H1 (cell line): ENCODE measurements at regions not wholly inside any gene's neighbourhood (a gene's known extent, or its start where the extent isn't known, plus 50 kb on each side); places are given as distances from the start of the nearest gene placed in this dataset.
"Not testable (repeated sequence)": the region's sequence is repeated elsewhere in the genome, so short reads cannot be mapped to it uniquely, and the experiment has no call there.

Source experiments
- CTCF ChIA-PET: fragments of 300-600 bp; sonication (Branson Sonifier 250); formaldehyde crosslinking; loops from one replicate; lab custom pipeline; 2021; ENCODE audit not compliant: partially characterized antibody; lab: Charles Lee
- POLR2A ChIA-PET: fragments of 300-600 bp; sonication (Branson Sonifier 250); formaldehyde crosslinking; loops from one replicate; lab custom pipeline; 2021; ENCODE audit warnings: inconsistent platforms; ENCODE audit not compliant: partially characterized antibody; lab: Charles Lee
- DNase-seq, 2 experiments: peaks; one replicate each; pipeline versions ENCODE4 v3.0.0 to v3.0.0-alpha.2; 2010 to 2022; ENCODE audit warnings: low spot score in 2 of 2, low read depth in 1 of 2, mixed read lengths in 1 of 2
- FAIRE-seq: peaks from 2 replicates; lab custom pipeline; 2011; peaks lifted over from hg19 to GRCh38; lab: Jason Lieb, UNC
- H2AFZ ChIP-seq: 2 replicates; pipeline ENCODE4 v1.8.1; 2012; ENCODE audit warnings: low read length, inconsistent platforms
- H2AK5ac ChIP-seq: 2 replicates; pipeline ENCODE4 v1.6.1; 2013; ENCODE audit warnings: low read depth, low read length
- H2BK120ac ChIP-seq: replicated peaks from 2 replicates; pipeline ENCODE3; 2013; ENCODE audit warnings: low read depth, low read length, inconsistent platforms
- H2BK12ac ChIP-seq: 2 replicates; pipeline ENCODE4 v1.6.1; 2013; ENCODE audit warnings: low read depth, low read length
- H2BK15ac ChIP-seq: 2 replicates; pipeline ENCODE4 v1.6.1; 2013; ENCODE audit warnings: low read length
- H2BK20ac ChIP-seq: 2 replicates; pipeline ENCODE4 v1.6.1; 2013; ENCODE audit warnings: low read length
- H2BK5ac ChIP-seq: 2 replicates; pipeline ENCODE4 v1.6.1; 2013; ENCODE audit warnings: low read depth, low read length
- H3K14ac ChIP-seq: 2 replicates; pipeline ENCODE4 v1.6.1; 2013; ENCODE audit warnings: inconsistent platforms; ENCODE audit not compliant: insufficient read length
- H3K18ac ChIP-seq: 2 replicates; pipeline ENCODE4 v1.6.1; 2013; ENCODE audit warnings: low read length; ENCODE audit errors: extremely low read depth
- H3K23ac ChIP-seq: 2 replicates; pipeline ENCODE4 v1.6.1; 2013; ENCODE audit warnings: inconsistent platforms; ENCODE audit not compliant: insufficient read length
- H3K23me2 ChIP-seq: 2 replicates; pipeline ENCODE4 v1.6.1; 2013; ENCODE audit warnings: low read depth, low read length
- H3K27ac ChIP-seq: 2 replicates; pipeline ENCODE4 v1.6.1; 2011; ENCODE audit warnings: low read depth, low read length, inconsistent platforms
- H3K27me3 ChIP-seq, 4 experiments: replicated peaks in 1 of 4; 1 replicate in 1 of 4; 2 replicates in 3 of 4; pipeline versions ENCODE4 v1.6.1 to v1.8.1; 2011 to 2013; ENCODE audit warnings: low read length in 3 of 4, mild to moderate bottlenecking in 3 of 4, inconsistent platforms in 2 of 4, mixed read lengths in 2 of 4, moderate library complexity in 1 of 4; ENCODE audit not compliant: control insufficient read depth in 3 of 4, insufficient read depth in 3 of 4; ENCODE audit errors: extremely low read depth in 1 of 4
- H3K36me3 ChIP-seq, 4 experiments: 2 replicates each; pipeline versions ENCODE4 v1.6.1 to v1.8.1; 2011 to 2013; ENCODE audit warnings: mild to moderate bottlenecking in 4 of 4, low read length in 3 of 4, moderate library complexity in 2 of 4, control low read depth in 1 of 4, inconsistent platforms in 1 of 4; ENCODE audit not compliant: insufficient read depth in 4 of 4, control insufficient read depth in 2 of 4
- H3K4ac ChIP-seq: replicated peaks from 2 replicates; pipeline ENCODE3; 2013; ENCODE audit warnings: low read length, low read depth, mixed read lengths, inconsistent platforms; ENCODE audit not compliant: insufficient read length
- H3K4me1 ChIP-seq, 4 experiments: replicated peaks in 1 of 4; 1 replicate in 1 of 4; 2 replicates in 3 of 4; pipeline versions ENCODE4 v1.6.1 to v1.8.1; 2011 to 2013; ENCODE audit warnings: low read length in 3 of 4, inconsistent platforms in 2 of 4, mixed read lengths in 1 of 4; ENCODE audit not compliant: insufficient read depth in 4 of 4, control insufficient read depth in 3 of 4
- H3K4me2 ChIP-seq, 2 experiments: 2 replicates each; pipeline versions ENCODE4 v1.6.1 to v1.8.1; 2011 to 2013; ENCODE audit warnings: low read depth in 2 of 2, low read length in 2 of 2, control low read depth in 1 of 2, inconsistent platforms in 1 of 2, mild to moderate bottlenecking in 1 of 2; ENCODE audit not compliant: insufficient read depth in 1 of 2
- H3K4me3 ChIP-seq, 4 experiments: fragments of 200-600, 300-600 bp in 1 of 4; sonication (generic), shearing (Covaris generic), sonication (Bioruptor Twin) in 1 of 4; 2 replicates each; pipeline versions ENCODE4 v1.5.1 to v1.8.1; 2011 to 2016; ENCODE audit warnings: low read length in 4 of 4, low read depth in 3 of 4, control low read depth in 2 of 4, inconsistent platforms in 2 of 4, mild to moderate bottlenecking in 2 of 4, mixed read lengths in 1 of 4, moderate library complexity in 1 of 4; ENCODE audit not compliant: insufficient read depth in 2 of 4; ENCODE audit errors: extremely low read depth in 1 of 4
- H3K56ac ChIP-seq: replicated peaks from 2 replicates; pipeline ENCODE3; 2013; ENCODE audit warnings: low read depth, mild to moderate bottlenecking, mixed read lengths, low read length, inconsistent platforms; ENCODE audit not compliant: insufficient read length
- H3K79me1 ChIP-seq: 2 replicates; pipeline ENCODE4 v1.6.1; 2013; ENCODE audit warnings: low read depth, low read length, control low read depth
- H3K79me2 ChIP-seq, 2 experiments: 2 replicates each; pipeline versions ENCODE4 v1.6.1 to v1.8.1; 2012 to 2013; ENCODE audit warnings: low read length in 2 of 2, mild to moderate bottlenecking in 2 of 2, inconsistent platforms in 1 of 2; ENCODE audit not compliant: insufficient read depth in 2 of 2, control insufficient read depth in 1 of 2
- H3K9ac ChIP-seq, 4 experiments: replicated peaks in 1 of 4; 1 replicate in 1 of 4; 2 replicates in 3 of 4; pipeline versions ENCODE4 v1.6.1 to v1.8.1; 2011 to 2013; ENCODE audit warnings: low read depth in 3 of 4, low read length in 3 of 4, control low read depth in 2 of 4, mild to moderate bottlenecking in 2 of 4, moderate library complexity in 2 of 4, inconsistent platforms in 1 of 4; ENCODE audit errors: extremely low read depth in 1 of 4
- H3K9me3 ChIP-seq, 2 experiments: 2 replicates each; pipeline versions ENCODE4 v1.6.1 to v1.8.1; 2012 to 2013; ENCODE audit warnings: mild to moderate bottlenecking in 2 of 2, moderate library complexity in 2 of 2, control low read depth in 1 of 2, inconsistent platforms in 1 of 2, low read depth in 1 of 2, low read length in 1 of 2, mixed read lengths in 1 of 2; ENCODE audit not compliant: insufficient read depth in 2 of 2
- H4K20me1 ChIP-seq, 2 experiments: replicated peaks in 1 of 2; 2 replicates each; pipeline versions ENCODE3 to v1.8.1; 2011 to 2013; ENCODE audit warnings: inconsistent platforms in 2 of 2, low read length in 2 of 2, mild to moderate bottlenecking in 1 of 2; ENCODE audit not compliant: insufficient read depth in 2 of 2, control insufficient read depth in 1 of 2
- H4K5ac ChIP-seq: 2 replicates; pipeline ENCODE4 v1.6.1; 2013; ENCODE audit warnings: low read length, low read depth, mixed read lengths, inconsistent platforms; ENCODE audit not compliant: insufficient read length
- H4K8ac ChIP-seq: 2 replicates; pipeline ENCODE4 v1.8.0; 2013; ENCODE audit warnings: mild to moderate bottlenecking, moderate library complexity, low read length, inconsistent platforms; ENCODE audit not compliant: insufficient read depth; ENCODE audit errors: extremely low read depth
- H4K91ac ChIP-seq: replicated peaks from 2 replicates; pipeline ENCODE3; 2013; ENCODE audit warnings: low read length, mixed read lengths, inconsistent platforms; ENCODE audit not compliant: insufficient read length
- CTCF ChIP-seq, 3 experiments: IDR thresholded peaks; 1 replicate in 2 of 3; 2 replicates in 1 of 3; pipeline versions ENCODE4 v1.5.1 to v1.6.1; 2011; ENCODE audit warnings: low read length in 3 of 3, mild to moderate bottlenecking in 3 of 3, inconsistent platforms in 2 of 3, low read depth in 1 of 3, moderate library complexity in 1 of 3; ENCODE audit not compliant: insufficient read depth in 1 of 3; ENCODE audit errors: control extremely low read depth in 1 of 3
- WGBS, 2 experiments: shearing (Covaris generic) in 1 of 2; methylation state at CpG; one replicate each; pipeline versions ENCODE4 v1.1.6 to v1.1.7; 2013 to 2015; ENCODE audit warnings: low lambda C conversion rate in 2 of 2, mixed read lengths in 2 of 2, inconsistent platforms in 1 of 2, low coverage in 1 of 2, missing lambda C conversion rate in 1 of 2; ENCODE audit not compliant: insufficient replicate concordance in 2 of 2, insufficient coverage in 1 of 2, insufficient read length in 1 of 2; ENCODE audit errors: extremely low coverage in 1 of 2, missing lambda C conversion rate in 1 of 2; 5-methylcytosine and 5-hydroxymethylcytosine counted together

- TF ChIP-seq CTCF (IDR thresholded peaks at IDR 0.05; ENCODE audit: control extremely low read depth in 1 of 3, insufficient read depth in 1 of 3, low read depth in 1 of 3, low read length in 3 of 3): peak in 1 of 3 experiments; percentile 32; a peak in 2 of 4 replicates
Measured at GRCh38 chr16:6725634-6726331, 606.9 kb upstream of the RBFOX1 start (continued).

GRCh38 chr16:6725206-6725605 is 607.4 kb upstream of the RBFOX1 start:
- CTCF ChIA-PET: interaction anchor here (0.9 to 1.1 kb wide), 2 partner anchors 11 to 39 kb away, joined by 3 to 4 read pairs; no protein-coding TSS in a partner anchor
- H3K4me3 ChIP-seq, H4K8ac ChIP-seq, H4K5ac ChIP-seq, FAIRE-seq, POLR2A ChIA-PET, H3K4ac ChIP-seq, H3K36me3 ChIP-seq, H3K18ac ChIP-seq, H2BK20ac ChIP-seq, H3K9ac ChIP-seq, H2BK120ac ChIP-seq, H2AK5ac ChIP-seq, H4K91ac ChIP-seq, H2BK12ac ChIP-seq, H2BK15ac ChIP-seq, H3K4me1 ChIP-seq, H3K14ac ChIP-seq, H3K23me2 ChIP-seq, H3K4me2 ChIP-seq, H3K27ac ChIP-seq, H2AFZ ChIP-seq, H3K56ac ChIP-seq, H3K27me3 ChIP-seq, H4K20me1 ChIP-seq, DNase-seq, H3K79me2 ChIP-seq, H3K79me1 ChIP-seq, H3K23ac ChIP-seq, H2BK5ac ChIP-seq, H3K9me3 ChIP-seq: not testable (repeated sequence)
- 89% methylated on average over 10 of the region's 10 CpGs; no CpG with 5 or more reads in 1 of the 2 experiments for WGBS, 2 experiments
